GM23338 (cell line): ENCODE measurements at regions not wholly inside any gene's neighbourhood (a gene's known extent, or its start where the extent isn't known, plus 50 kb on each side); places are given as distances from the start of the nearest gene placed in this dataset.
"Not testable (repeated sequence)": the region's sequence is repeated elsewhere in the genome, so short reads cannot be mapped to it uniquely, and the experiment has no call there.

ENCODE experiments used
- ETS1 ChIP-seq: IDR thresholded peaks from 2 replicates; pipeline ENCODE4 v1.6.1; 2016; ENCODE audit warnings: antibody characterized with exemption
- EZH2 ChIP-seq: fragments of 200-600 bp; sonication (generic); IDR thresholded peaks from one replicate; pipeline ENCODE4 v1.8.0; 2017; ENCODE audit warnings: antibody characterized with exemption, mild to moderate bottlenecking, low read depth; ENCODE audit not compliant: unreplicated experiment
- EZH2phosphoT487 ChIP-seq: fragments of 200-600 bp; sonication (generic); IDR thresholded peaks from one replicate; pipeline ENCODE4 v1.8.1; 2018; ENCODE audit warnings: antibody characterized with exemption; ENCODE audit not compliant: unreplicated experiment
- JUNB ChIP-seq: IDR thresholded peaks from one replicate; pipeline ENCODE4 v1.6.1; 2016; ENCODE audit warnings: antibody characterized with exemption; ENCODE audit not compliant: unreplicated experiment
- POLR2AphosphoS5 ChIP-seq: IDR thresholded peaks from 2 replicates; pipeline ENCODE4 v1.6.1; 2016; ENCODE audit warnings: antibody characterized with exemption, low read depth
- REST ChIP-seq: IDR thresholded peaks from one replicate; pipeline ENCODE4 v1.6.1; 2018; ENCODE audit warnings: antibody characterized with exemption; ENCODE audit not compliant: unreplicated experiment
- TF ChIP-seq, protein P1 (sequence below), 2 experiments: fragments of 200-600 bp in 1 of 2; sonication (generic) in 1 of 2; conservative IDR thresholded peaks; 2 replicates each; pipeline versions ENCODE4 v1.5.1 to v1.6.1; 2016 to 2017; ENCODE audit warnings: antibody characterized with exemption in 2 of 2, low read depth in 2 of 2, mild to moderate bottlenecking in 2 of 2, moderate library complexity in 1 of 2

DNA sequence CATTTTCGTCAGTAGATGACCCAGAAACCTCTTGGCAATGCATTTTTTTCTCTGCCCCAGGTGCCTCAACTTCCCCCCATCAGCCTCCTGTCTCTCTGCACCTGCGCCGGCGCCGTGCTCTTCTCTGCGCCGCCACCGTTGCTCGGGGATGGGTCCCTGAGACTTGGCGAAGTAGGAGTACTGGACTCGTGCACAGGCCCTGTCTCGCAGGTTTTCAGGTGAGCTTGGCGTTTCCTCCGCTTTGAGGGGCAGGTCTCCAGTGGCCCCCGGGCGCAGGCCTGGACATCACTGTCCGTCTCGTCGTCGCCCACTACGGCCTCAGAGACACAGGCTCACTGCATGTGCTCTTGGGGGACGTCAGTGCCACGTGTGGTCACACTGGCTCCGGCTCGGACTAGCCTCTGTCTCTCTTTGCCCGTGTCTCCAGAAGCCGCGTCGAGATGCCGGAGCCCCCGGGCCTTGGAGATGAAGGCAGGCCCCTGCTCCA is 168.8 kb upstream of the ZNG1F start:
- TF ChIP-seq EZH2phosphoT487, EZH2, ETS1, POLR2AphosphoS5, REST, JUNB: not testable (repeated sequence)
- TF ChIP-seq, protein P1, sequence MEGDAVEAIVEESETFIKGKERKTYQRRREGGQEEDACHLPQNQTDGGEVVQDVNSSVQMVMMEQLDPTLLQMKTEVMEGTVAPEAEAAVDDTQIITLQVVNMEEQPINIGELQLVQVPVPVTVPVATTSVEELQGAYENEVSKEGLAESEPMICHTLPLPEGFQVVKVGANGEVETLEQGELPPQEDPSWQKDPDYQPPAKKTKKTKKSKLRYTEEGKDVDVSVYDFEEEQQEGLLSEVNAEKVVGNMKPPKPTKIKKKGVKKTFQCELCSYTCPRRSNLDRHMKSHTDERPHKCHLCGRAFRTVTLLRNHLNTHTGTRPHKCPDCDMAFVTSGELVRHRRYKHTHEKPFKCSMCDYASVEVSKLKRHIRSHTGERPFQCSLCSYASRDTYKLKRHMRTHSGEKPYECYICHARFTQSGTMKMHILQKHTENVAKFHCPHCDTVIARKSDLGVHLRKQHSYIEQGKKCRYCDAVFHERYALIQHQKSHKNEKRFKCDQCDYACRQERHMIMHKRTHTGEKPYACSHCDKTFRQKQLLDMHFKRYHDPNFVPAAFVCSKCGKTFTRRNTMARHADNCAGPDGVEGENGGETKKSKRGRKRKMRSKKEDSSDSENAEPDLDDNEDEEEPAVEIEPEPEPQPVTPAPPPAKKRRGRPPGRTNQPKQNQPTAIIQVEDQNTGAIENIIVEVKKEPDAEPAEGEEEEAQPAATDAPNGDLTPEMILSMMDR (conservative IDR thresholded peaks at IDR 0.05; ENCODE audit: low read depth in 2 of 2) = not testable (repeated sequence)
